ENCODE measurements at regions not wholly inside any gene's neighbourhood (a gene's known extent, or its start where the extent isn't known, plus 50 kb on each side); places are given as distances from the start of the nearest gene placed in this dataset.
"Not testable (repeated sequence)": the region's sequence is repeated elsewhere in the genome, so short reads cannot be mapped to it uniquely, and the experiment has no call there.

- Mint-ChIP-seq H3K9me3 (no peaks in the 10 kb centered on the region), H3K36me3 (ENCODE audit: low read depth) (no peaks in the 10 kb centered on the region), H3K27me3 (ENCODE audit: low read depth) (peaks cover 9% of the 10 kb centered on the region), H3K4me3 (no peak overlapping the region), H3K4me1 (ENCODE audit: low read depth) (peaks cover 2% of the 10 kb centered on the region), H3K27ac (no peak overlapping the region)
Measured at GRCh38 chr19:34066007-34066643, 106.2 kb upstream of the LSM14A start.

GRCh38 chr19:34067861-34068271 is 104.4 kb upstream of the LSM14A start:
- H3K27me3 Mint-ChIP-seq (ENCODE audit: low read depth) = peaks cover 13% of the 10 kb centered on the region
- no peak overlapping the region for H3K27ac Mint-ChIP-seq
- no peak overlapping the region for H3K4me3 Mint-ChIP-seq
- H3K36me3 Mint-ChIP-seq (ENCODE audit: low read depth) = no peaks in the 10 kb centered on the region
- H3K4me1 Mint-ChIP-seq (ENCODE audit: low read depth) = peaks cover 2% of the 10 kb centered on the region
- no peaks in the 10 kb centered on the region for H3K9me3 Mint-ChIP-seq

- no peak overlapping the region for H3K27ac Mint-ChIP-seq
- peaks cover 8% of the 10 kb centered on the region for H3K27me3 Mint-ChIP-seq (ENCODE audit: low read depth)
- no peaks in the 10 kb centered on the region for H3K4me1 Mint-ChIP-seq (ENCODE audit: low read depth)
- H3K9me3 Mint-ChIP-seq = no peaks in the 10 kb centered on the region
- H3K36me3 Mint-ChIP-seq (ENCODE audit: low read depth) = no peaks in the 10 kb centered on the region
- no peak overlapping the region for H3K4me3 Mint-ChIP-seq
Measured at GRCh38 chr19:34075661-34076091, 96.6 kb upstream of the LSM14A start.

- H3K9me3 Mint-ChIP-seq = no peaks in the 10 kb centered on the region
- no peaks in the 10 kb centered on the region for H3K4me1 Mint-ChIP-seq (ENCODE audit: low read depth)
- H3K27me3 Mint-ChIP-seq (ENCODE audit: low read depth) = no peaks in the 10 kb centered on the region
- H3K36me3 Mint-ChIP-seq (ENCODE audit: low read depth) = no peaks in the 10 kb centered on the region
- no peak overlapping the region for H3K27ac Mint-ChIP-seq
- no peak overlapping the region for H3K4me3 Mint-ChIP-seq
Measured at GRCh38 chr19:34082289-34083077, 89.8 kb upstream of the LSM14A start.

- Mint-ChIP-seq H3K9me3 (no peaks in the 10 kb centered on the region), H3K27ac (no peak overlapping the region), H3K4me1 (ENCODE audit: low read depth) (no peaks in the 10 kb centered on the region), H3K36me3 (ENCODE audit: low read depth) (no peaks in the 10 kb centered on the region), H3K4me3 (no peak overlapping the region), H3K27me3 (ENCODE audit: low read depth) (no peaks in the 10 kb centered on the region)
Measured at GRCh38 chr19:34084396-34085145, 87.7 kb upstream of the LSM14A start.

- H3K4me1 Mint-ChIP-seq (ENCODE audit: low read depth) = no peaks in the 10 kb centered on the region
- H3K4me3 Mint-ChIP-seq = no peak overlapping the region
- H3K9me3 Mint-ChIP-seq = no peaks in the 10 kb centered on the region
- H3K27me3 Mint-ChIP-seq (ENCODE audit: low read depth) = no peaks in the 10 kb centered on the region
- H3K27ac Mint-ChIP-seq = no peak overlapping the region
- H3K36me3 Mint-ChIP-seq (ENCODE audit: low read depth) = no peaks in the 10 kb centered on the region
Measured at GRCh38 chr19:34085336-34085735, 87.0 kb upstream of the LSM14A start.

- Mint-ChIP-seq H3K9me3 (no peaks in the 10 kb centered on the region), H3K36me3 (ENCODE audit: low read depth) (no peaks in the 10 kb centered on the region), H3K4me3 (no peak overlapping the region), H3K27me3 (ENCODE audit: low read depth) (no peaks in the 10 kb centered on the region), H3K4me1 (ENCODE audit: low read depth) (no peaks in the 10 kb centered on the region), H3K27ac (no peak overlapping the region)
Measured at GRCh38 chr19:34088292-34088691, 84.0 kb upstream of the LSM14A start.

- no peaks in the 10 kb centered on the region for H3K27me3 Mint-ChIP-seq (ENCODE audit: low read depth)
- no peak overlapping the region for H3K27ac Mint-ChIP-seq
- no peaks in the 10 kb centered on the region for H3K9me3 Mint-ChIP-seq
- no peaks in the 10 kb centered on the region for H3K4me1 Mint-ChIP-seq (ENCODE audit: low read depth)
- H3K36me3 Mint-ChIP-seq (ENCODE audit: low read depth) = no peaks in the 10 kb centered on the region
- H3K4me3 Mint-ChIP-seq = no peak overlapping the region
Measured at GRCh38 chr19:34089566-34089965, 82.7 kb upstream of the LSM14A start.

- Mint-ChIP-seq H3K27me3 (ENCODE audit: low read depth) (peaks cover 15% of the 10 kb centered on the region), H3K9me3 (no peaks in the 10 kb centered on the region), H3K27ac (no peak overlapping the region), H3K4me1 (ENCODE audit: low read depth) (no peaks in the 10 kb centered on the region), H3K36me3 (ENCODE audit: low read depth) (no peaks in the 10 kb centered on the region), H3K4me3 (no peak overlapping the region)
Measured at GRCh38 chr19:34094960-34095359, 77.3 kb upstream of the LSM14A start.

GRCh38 chr19:34095411-34095810 is 76.9 kb upstream of the LSM14A start:
- H3K27me3 Mint-ChIP-seq (ENCODE audit: low read depth) = peaks cover 18% of the 10 kb centered on the region
- H3K36me3 Mint-ChIP-seq (ENCODE audit: low read depth); H3K4me3 Mint-ChIP-seq; H3K4me1 Mint-ChIP-seq (ENCODE audit: low read depth); H3K9me3 Mint-ChIP-seq; H3K27ac Mint-ChIP-seq: not testable (repeated sequence)

- Mint-ChIP-seq H3K9me3 (no peaks in the 10 kb centered on the region), H3K36me3 (ENCODE audit: low read depth) (no peaks in the 10 kb centered on the region), H3K4me1 (ENCODE audit: low read depth) (no peaks in the 10 kb centered on the region), H3K27me3 (ENCODE audit: low read depth) (peaks cover 18% of the 10 kb centered on the region), H3K4me3 (no peak overlapping the region), H3K27ac (no peak overlapping the region)
Measured at GRCh38 chr19:34096020-34096915, 76.0 kb upstream of the LSM14A start.

- Mint-ChIP-seq H3K4me1 (ENCODE audit: low read depth) (no peaks in the 10 kb centered on the region), H3K27me3 (ENCODE audit: low read depth) (peaks cover 13% of the 10 kb centered on the region), H3K9me3 (no peaks in the 10 kb centered on the region), H3K27ac (no peak overlapping the region), H3K4me3 (no peak overlapping the region), H3K36me3 (ENCODE audit: low read depth) (no peaks in the 10 kb centered on the region)
Measured at GRCh38 chr19:34104096-34104495, 68.2 kb upstream of the LSM14A start.

- no peak overlapping the region for H3K27ac Mint-ChIP-seq
Measured at GRCh38 chr19:34104557-34104956, 67.7 kb upstream of the LSM14A start.

GRCh38 chr19:34109596-34109995 is 62.7 kb upstream of the LSM14A start:
- Mint-ChIP-seq H3K4me1 (ENCODE audit: low read depth) (no peaks in the 10 kb centered on the region), H3K4me3 (no peak overlapping the region), H3K27ac (no peak overlapping the region), H3K36me3 (ENCODE audit: low read depth) (no peaks in the 10 kb centered on the region), H3K27me3 (ENCODE audit: low read depth) (peaks cover 8% of the 10 kb centered on the region), H3K9me3 (no peaks in the 10 kb centered on the region)

More at GRCh38 chr19:34104557-34104956, 67.7 kb upstream of the LSM14A start:
- Mint-ChIP-seq H3K36me3 (ENCODE audit: low read depth) (no peaks in the 10 kb centered on the region), H3K9me3 (no peaks in the 10 kb centered on the region), H3K4me1 (ENCODE audit: low read depth) (no peaks in the 10 kb centered on the region), H3K4me3 (no peak overlapping the region), H3K27me3 (ENCODE audit: low read depth) (peaks cover 14% of the 10 kb centered on the region)

Data from T-helper 1 cell treated with Interleukin-12 subunit alpha and Interleukin-12 subunit beta and Interleukin-4 antibody, amounts not matched to agents 30 μg/mL and 1 μg/mL, for 36 hours (primary cell).